Astrocyte of the spinal cord (primary cell): ENCODE measurements at regions not wholly inside any gene's neighbourhood (a gene's known extent, or its start where the extent isn't known, plus 50 kb on each side); places are given as distances from the start of the nearest gene placed in this dataset.

ENCODE experiments used
- DNase-seq: peaks from one replicate; pipeline ENCODE4 v3.0.0; 2011; ENCODE audit warnings: low read depth, low spot score
- H3K4me3 ChIP-seq: 2 replicates; pipeline ENCODE4 v1.5.1; 2011; ENCODE audit warnings: low read depth, mild to moderate bottlenecking, low read length, moderate library complexity
- in situ Hi-C: cut with HindIII; loops from 2 replicates; pipeline ENCODE4 v1.10.0; 2017; ENCODE audit warnings: low sequenced_read_pairs
- TF ChIP-seq, protein P1 (sequence below): IDR thresholded peaks from 2 replicates; pipeline ENCODE4 v1.5.1; 2012; ENCODE audit warnings: low read depth, mild to moderate bottlenecking, low read length, inconsistent platforms

DNA sequence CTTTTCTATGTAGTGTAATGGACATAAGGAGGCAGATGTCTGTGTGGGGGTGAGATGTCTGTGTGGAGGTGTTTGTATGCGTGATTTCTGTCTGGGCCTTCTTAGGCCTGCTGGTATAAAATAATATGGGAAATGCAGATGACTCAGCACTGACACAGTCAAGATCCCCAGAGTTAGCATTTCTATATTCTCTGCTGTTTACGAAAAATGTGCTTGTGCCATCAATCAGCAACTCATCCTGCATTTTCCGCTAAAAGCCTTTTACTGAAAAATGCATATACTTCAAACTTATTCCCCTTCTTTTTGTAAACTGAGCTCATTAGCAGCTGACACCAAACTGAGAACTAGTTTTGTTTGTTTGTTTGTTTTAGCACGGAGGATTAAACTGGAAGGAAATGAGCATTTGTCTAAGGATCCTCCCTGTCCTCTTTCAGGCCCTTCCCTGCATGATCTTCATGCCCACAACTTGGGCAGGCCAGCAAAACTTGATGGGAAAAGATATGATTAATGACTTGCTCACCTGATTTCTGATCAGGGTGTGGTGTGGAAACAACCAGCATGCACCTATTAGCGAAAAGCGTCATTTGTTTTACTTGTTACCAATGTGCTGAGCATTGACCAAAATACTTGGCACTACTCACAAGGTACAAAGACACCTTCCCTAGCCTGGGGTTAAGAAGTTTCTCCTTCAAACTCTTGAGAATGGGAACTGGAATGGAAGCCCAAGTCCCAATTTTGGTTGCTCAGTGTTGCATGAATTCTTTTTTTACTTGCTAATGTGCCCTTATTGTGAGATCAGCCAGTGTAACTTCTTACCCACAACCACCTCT lies 77.4 kb downstream of the NDUFS5 start:
- H3K4me3 ChIP-seq, result no peak overlapping the region
- TF ChIP-seq, protein P1, sequence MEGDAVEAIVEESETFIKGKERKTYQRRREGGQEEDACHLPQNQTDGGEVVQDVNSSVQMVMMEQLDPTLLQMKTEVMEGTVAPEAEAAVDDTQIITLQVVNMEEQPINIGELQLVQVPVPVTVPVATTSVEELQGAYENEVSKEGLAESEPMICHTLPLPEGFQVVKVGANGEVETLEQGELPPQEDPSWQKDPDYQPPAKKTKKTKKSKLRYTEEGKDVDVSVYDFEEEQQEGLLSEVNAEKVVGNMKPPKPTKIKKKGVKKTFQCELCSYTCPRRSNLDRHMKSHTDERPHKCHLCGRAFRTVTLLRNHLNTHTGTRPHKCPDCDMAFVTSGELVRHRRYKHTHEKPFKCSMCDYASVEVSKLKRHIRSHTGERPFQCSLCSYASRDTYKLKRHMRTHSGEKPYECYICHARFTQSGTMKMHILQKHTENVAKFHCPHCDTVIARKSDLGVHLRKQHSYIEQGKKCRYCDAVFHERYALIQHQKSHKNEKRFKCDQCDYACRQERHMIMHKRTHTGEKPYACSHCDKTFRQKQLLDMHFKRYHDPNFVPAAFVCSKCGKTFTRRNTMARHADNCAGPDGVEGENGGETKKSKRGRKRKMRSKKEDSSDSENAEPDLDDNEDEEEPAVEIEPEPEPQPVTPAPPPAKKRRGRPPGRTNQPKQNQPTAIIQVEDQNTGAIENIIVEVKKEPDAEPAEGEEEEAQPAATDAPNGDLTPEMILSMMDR, result no peak
- in situ Hi-C loops, result no loop called here
- DNase-seq, result peak; percentile 62

DNA sequence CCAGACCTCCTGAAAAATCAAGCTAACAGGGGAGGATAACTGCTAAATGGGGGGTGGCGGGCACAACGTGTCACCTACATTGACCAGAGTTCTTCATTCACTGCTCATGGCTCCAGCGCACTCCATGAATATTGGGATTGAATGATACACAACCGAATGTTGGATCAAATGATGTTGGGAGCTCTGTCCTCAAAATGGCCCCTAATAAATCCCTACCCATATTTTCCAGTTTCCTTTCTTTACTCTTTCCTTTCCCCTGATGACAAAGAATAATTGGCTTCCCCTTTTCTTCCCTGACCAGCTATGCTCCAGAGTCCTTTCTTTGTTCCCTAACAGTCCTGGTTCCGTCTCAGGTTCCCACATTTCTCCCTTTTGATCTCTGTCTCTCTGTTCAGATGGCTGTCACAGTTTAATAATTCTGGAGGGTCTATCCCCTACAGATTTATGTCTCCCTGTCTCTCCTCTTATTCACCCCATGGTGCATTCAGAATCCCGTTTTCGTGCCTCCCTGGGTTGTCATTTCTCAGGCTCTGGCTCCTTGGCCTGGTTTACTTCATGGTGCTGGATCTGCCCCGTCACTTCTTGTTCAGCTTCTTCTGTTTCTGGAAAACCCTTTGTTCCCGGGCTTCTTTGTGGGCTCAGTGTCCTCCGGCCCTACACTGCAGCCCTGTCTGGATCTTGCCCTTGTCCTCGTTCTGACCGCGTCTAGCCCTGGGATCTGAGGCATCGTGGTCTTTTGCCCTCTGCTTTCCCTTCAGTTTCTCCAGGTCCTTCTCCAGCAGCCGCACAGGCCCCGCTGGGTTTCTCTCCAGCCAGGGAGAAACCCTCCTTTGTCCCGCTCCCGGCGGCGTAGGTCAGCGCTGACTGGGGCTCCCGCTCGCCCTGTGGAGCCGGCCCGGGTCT lies 78.3 kb downstream of the NDUFS5 start:
- in situ Hi-C loops, result no loop called here
- DNase-seq, result no peak
- TF ChIP-seq, protein P1, result no peak
- peak overlapping the region; percentile 84 for H3K4me3 ChIP-seq

DNA sequence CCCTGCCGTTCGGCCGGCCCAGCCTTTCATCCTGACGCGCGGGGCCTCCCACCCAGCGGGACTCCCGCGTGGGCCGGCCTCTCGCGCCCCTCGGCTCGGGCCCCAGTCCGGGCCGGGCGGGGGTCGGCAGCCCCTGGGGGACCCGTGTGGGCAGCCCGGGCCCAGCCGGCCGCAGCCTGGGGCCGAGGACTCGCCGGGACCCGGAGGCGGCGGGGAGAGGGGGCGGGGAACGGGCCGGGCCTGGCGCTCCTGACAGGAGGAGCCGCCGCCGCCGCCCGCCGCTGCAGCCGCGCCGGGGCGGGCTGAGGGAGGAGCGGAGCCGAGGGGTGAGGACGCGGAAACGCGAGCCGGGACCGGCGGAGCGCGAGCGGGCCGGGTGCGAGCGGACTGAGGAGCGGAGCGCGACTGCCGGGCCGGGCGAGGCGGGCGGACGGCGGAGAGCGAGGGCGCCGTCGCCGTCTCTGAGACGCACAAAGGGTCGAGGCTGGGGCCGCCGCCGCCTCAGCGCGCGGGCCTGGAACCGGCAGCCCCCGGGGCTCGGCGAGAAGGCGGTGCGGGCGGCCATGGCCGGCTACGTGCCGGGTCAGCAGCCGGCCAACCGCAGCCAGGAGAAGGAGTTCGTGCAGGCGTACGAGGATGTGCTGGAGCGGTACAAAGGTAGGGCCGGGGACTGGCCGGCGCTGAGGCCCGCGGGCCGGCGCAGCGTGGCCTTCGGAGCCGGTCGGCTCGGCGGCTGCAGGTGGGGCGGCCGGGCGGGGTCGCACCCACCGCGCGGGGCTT lies 79.1 kb downstream of the NDUFS5 start:
- peak; percentile 68 for DNase-seq
- TF ChIP-seq, protein P1, result no peak
- peak overlapping the region; percentile 84 for H3K4me3 ChIP-seq
- in situ Hi-C loops, result no loop called here

DNA sequence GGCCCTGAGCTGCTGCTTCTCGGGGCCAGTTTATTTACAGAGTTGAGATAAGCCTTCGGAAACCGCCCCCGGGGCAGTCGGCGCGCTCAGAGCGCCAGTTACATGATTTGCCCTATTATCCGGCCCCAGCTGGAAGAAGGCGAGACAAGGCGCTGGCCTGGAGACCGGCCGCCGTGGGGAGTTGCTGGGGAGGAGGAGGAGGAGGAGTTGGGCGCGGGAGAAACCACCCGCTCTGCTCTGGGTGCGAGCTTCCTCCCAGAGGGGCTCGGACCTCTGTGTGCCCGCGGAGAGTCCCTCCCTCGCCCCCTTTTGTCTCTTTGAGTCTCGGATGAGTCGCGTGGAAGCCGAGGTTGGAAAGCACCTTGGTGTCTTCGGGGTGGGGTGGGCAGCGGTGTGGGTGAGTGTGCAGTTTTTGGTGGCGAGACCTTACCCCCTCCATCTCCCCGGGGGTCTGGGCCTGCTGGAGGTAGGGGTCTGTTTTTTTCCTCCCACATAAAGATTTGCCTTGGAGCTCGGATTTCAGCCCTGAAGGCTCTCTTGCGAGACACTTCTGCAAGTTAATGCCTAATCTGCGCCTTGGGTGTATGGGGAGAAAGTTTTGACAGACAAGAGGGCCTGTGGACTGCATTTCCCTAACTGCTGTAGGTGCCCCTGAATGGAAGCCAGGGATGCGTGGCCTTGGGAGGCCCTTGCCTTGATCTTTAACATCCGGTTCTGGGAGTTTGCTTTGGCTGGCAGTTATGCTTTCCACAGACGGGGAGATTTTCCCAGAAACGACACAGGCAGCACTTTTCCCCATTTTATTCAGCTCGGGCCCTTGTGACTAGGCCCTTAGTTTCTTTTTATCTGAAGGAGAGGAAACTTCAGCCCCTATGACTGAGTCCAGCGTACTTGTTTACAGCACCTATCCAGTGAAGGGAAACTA lies 80.0 kb downstream of the NDUFS5 start:
- H3K4me3 ChIP-seq, result peak overlapping the region; percentile 84
- TF ChIP-seq, protein P1, result no peak
- peak; percentile 51 for DNase-seq
- in situ Hi-C loops, result no loop called here

DNA sequence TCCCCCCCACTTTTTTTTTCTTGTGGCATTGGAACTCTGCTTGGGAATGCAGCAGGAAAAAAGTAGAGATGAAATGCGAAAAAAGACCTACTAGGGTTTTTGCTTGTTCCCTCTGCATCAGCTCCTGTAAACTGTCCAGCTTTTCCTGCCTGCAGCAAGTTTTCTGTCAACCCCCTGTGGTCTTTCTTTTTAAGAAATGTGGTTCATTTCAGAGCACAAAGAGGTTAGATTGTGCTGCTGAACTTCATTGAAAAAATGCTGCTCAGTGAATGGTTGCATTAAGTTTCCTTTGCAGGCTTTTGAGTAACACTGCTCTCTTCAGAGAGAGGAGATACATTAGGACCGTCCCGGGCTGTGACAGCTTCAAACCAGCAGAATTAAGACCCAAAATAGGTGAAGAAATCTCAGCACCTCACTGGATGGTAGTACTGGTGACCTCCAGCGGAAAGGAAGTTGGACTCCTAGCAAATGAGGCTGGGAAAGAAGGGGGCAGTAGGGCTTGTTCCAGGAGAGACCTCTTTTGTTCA lies 80.7 kb downstream of the NDUFS5 start:
- TF ChIP-seq, protein P1, result no peak
- in situ Hi-C loops, result no loop called here
- DNase-seq, result no peak
- H3K4me3 ChIP-seq, result peak overlapping the region; percentile 84
